A549 (cell line): ENCODE measurements at regions not wholly inside any gene's neighbourhood (a gene's known extent, or its start where the extent isn't known, plus 50 kb on each side); places are given as distances from the start of the nearest gene placed in this dataset.

Experiments
- CTCF ChIP-seq: fragments of >200 bp; sonication (Bioruptor Twin); formaldehyde crosslinking; IDR thresholded peaks from 3 replicates; pipeline ENCODE4 v1.5.1; 2016
- MAX ChIP-seq: IDR thresholded peaks from 2 replicates; pipeline ENCODE4 v1.6.1; 2012
- POLR2A ChIP-seq: IDR thresholded peaks from 2 replicates; pipeline ENCODE4 v1.6.1; 2012; ENCODE audit warnings: mild to moderate bottlenecking, low read length
- SMC3 ChIP-seq: fragments of >200 bp; sonication (Bioruptor Twin); formaldehyde crosslinking; IDR thresholded peaks from 3 replicates; pipeline ENCODE4 v1.6.1; 2018; ENCODE audit warnings: inconsistent platforms
- TFCP2L1 ChIP-seq: fragments of 250-450 bp; sonication (Bioruptor Pico); IDR thresholded peaks from 2 replicates; pipeline ENCODE4 v1.5.0; 2021; ENCODE audit warnings: mild to moderate bottlenecking

- no peak for TF ChIP-seq CTCF
- TF ChIP-seq MAX = no peak
- TF ChIP-seq POLR2A = no peak
- no peak for TF ChIP-seq TFCP2L1 (CRISPR knock-in tag)
- no peak for TF ChIP-seq SMC3
Observed at GRCh38 chr1:191634801-191635508, 523.3 kb upstream of the RGS18 start.
